GM19372 (cell line): ENCODE measurements at regions not wholly inside any gene's neighbourhood (a gene's known extent, or its start where the extent isn't known, plus 50 kb on each side); places are given as distances from the start of the nearest gene placed in this dataset.
"Not testable (repeated sequence)": the region's sequence is repeated elsewhere in the genome, so short reads cannot be mapped to it uniquely, and the experiment has no call there.

Source experiments
- ATAC-seq: cut with Tn5 transposase; IDR thresholded peaks from one replicate; pipeline ENCODE4 v1.9.1; 2021; ENCODE audit warnings: mild to moderate bottlenecking, low read depth, moderate library complexity; ENCODE audit not compliant: unreplicated experiment

DNA sequence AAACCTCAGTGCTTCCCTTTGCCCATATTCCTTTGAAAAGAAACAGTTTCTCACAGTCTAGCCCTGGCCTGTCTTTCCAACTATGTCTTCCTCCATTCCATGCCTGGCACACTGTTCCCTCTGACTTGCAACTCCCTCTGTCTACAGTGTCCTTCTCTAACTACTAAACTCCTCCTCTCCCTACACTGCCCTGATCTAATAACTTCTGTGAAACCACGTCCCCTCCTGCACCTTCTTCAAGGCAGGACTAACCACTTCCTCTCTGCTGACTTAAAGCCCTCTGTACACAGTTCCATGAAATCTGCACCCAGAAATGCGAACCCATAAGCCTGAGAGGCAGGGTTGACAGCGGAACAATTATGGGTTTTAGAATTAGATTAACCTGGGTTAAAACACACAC is 62.2 kb upstream of the ATP1B1 start:
- ATAC-seq: peak; percentile 88

DNA sequence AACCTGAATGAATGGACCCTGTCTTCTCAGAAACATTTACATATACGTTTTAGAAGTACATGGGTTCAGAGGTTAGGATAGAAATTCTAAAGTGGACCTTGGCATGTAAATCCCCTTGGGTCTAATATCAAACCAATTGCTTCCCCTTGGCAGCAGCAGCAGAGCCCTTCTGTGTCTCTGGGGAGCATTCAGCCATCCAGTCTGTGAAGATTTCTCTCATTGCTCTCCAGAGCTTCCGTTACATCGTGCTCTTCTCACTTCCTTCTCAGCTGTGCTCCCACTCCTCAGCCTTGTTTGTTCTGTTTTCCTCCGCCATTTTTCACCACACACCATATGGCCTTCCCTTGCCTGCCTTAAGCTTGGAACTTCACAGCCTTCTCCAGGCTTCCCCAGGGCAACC is 61.5 kb upstream of the ATP1B1 start:
- ATAC-seq: no peak

GRCh38 chr1:169046671-169047070 is 59.8 kb upstream of the ATP1B1 start:
- ATAC-seq: no peak

DNA sequence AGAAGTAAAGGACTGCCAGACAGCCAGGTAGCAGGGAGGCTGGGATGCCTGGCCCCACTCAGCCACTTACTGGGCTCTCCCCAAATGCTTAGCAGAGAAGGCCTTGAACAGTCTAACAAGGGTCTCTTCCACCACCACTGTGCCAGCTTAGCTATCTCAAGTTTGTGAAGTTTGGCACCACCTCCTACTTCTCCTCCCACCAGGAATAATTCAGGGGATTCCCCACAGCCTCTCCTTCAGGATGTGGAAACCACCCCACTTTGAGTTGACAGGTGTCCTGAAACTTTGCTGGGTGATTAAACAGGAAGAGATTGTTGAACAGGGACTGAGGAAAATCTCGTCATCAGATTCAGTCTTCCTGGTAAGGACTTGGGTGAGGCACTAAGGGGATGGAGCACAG is 59.4 kb upstream of the ATP1B1 start:
- ATAC-seq: no peak

GRCh38 chr1:169048043-169048442 is 58.4 kb upstream of the ATP1B1 start:
- ATAC-seq: no peak

- ATAC-seq: no peak
These were observed 57.1 kb upstream of the ATP1B1 start for GRCh38 chr1:169049258-169049938.

DNA sequence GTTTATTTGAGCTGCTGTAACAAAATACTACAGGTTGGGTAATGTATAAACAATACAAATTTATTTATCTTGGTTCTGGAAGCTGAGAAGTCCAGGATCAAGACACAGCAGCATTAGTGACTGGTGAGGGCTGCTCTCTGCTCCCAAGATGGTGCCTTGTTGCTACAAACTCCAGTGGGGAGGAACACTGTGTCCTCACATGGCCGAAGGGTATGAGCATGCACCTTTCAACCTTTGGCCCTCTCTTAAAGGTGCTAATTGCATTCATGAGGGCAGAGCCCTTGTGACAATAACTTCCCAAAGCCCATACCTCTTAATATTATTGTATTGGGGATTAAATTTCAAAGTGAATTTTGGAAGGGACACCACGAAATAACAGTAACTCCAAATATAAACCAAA is 55.3 kb upstream of the ATP1B1 start:
- ATAC-seq: no peak

DNA sequence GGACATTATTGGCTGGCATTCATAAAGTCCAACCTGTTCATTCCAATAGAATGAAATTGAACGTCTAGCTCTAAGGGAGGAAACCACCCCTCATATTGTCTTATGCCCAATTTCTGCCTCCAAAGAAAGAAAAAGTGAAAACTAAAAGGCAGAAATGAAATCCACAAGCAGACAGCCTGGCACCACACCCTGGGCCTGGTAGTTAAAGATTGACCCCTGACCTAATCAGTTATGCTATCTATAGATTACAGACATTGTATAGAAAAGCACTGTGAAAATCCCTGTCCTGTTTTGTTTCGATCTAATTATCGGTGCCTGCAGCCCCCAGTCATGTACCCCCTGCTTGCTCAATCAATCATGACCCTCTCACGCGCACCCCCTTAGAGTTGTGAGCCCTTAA is 54.3 kb upstream of the ATP1B1 start:
- ATAC-seq: not testable (repeated sequence)

DNA sequence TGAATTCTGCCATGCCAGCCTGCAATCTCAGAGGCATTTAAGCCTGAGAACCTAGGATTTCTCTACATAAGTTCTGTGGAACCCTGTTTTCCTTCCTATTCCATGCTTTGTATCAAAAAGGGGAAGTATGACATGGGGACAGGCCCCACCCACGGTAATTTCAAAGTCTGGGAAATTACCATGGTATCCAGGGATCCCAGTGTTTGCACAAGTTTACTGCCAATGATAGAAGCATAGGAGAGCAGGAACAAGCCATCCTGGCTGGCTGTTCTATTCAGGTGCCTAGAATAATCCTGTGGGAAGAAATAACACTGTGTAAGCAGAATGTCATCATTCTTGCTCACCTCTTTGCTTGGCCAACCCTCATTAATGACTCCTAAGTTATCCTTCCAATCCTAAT is 53.8 kb upstream of the ATP1B1 start:
- no peak for ATAC-seq

- no peak for ATAC-seq
These were observed 53.3 kb upstream of the ATP1B1 start for GRCh38 chr1:169053196-169053595.
